ENCODE measurements at regions not wholly inside any gene's neighbourhood (a gene's known extent, or its start where the extent isn't known, plus 50 kb on each side); places are given as distances from the start of the nearest gene placed in this dataset.

DNA sequence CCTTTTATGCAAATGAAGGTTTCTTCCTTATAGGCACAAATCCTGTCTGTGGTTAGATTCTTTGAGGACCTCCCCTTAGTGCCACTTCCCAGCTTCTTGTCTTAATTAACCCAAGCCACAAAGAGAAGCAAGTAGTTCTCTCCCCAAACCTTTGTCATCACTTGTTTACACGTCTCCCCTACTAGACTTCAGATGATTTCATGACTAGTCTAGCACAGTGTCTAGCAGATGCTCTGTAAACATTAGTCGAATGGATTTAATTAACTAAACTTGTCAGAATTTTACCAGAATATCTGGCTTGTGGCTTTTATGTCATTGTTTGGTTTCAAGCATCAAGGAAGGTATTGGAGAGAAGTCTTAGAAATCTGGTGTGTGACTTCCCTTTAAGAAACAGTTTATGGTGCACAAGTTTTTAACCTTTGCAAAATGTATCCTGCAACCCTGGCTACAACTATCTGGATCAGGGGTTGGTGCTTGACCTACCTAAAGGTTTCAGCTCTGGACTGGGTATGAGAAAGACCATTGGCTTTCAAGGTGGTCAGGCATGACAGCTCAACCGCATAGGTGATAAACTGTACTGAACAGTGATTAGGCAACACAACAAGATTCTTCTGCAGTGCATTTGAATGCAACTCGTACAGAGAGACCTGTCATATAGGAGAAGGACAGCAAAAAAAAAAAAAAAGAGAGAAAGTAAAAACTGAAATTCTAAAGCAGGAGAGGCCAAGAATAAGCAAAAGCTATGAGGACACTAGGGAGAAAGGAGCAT is 93.2 kb upstream of the CCDC150 start:
- TF ChIP-seq POLR2AphosphoS5 (IDR thresholded peaks at IDR 0.05), result no peak
- TF ChIP-seq, protein P1, sequence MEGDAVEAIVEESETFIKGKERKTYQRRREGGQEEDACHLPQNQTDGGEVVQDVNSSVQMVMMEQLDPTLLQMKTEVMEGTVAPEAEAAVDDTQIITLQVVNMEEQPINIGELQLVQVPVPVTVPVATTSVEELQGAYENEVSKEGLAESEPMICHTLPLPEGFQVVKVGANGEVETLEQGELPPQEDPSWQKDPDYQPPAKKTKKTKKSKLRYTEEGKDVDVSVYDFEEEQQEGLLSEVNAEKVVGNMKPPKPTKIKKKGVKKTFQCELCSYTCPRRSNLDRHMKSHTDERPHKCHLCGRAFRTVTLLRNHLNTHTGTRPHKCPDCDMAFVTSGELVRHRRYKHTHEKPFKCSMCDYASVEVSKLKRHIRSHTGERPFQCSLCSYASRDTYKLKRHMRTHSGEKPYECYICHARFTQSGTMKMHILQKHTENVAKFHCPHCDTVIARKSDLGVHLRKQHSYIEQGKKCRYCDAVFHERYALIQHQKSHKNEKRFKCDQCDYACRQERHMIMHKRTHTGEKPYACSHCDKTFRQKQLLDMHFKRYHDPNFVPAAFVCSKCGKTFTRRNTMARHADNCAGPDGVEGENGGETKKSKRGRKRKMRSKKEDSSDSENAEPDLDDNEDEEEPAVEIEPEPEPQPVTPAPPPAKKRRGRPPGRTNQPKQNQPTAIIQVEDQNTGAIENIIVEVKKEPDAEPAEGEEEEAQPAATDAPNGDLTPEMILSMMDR (IDR thresholded peaks at IDR 0.05), result no peak
- TF ChIP-seq EP300 (IDR thresholded peaks at IDR 0.05), result no peak

Measured in stomach (tissue), 4 donors.